ENCODE measurements at regions not wholly inside any gene's neighbourhood (a gene's known extent, or its start where the extent isn't known, plus 50 kb on each side); places are given as distances from the start of the nearest gene placed in this dataset.
"Not testable (repeated sequence)": the region's sequence is repeated elsewhere in the genome, so short reads cannot be mapped to it uniquely, and the experiment has no call there.

DNA sequence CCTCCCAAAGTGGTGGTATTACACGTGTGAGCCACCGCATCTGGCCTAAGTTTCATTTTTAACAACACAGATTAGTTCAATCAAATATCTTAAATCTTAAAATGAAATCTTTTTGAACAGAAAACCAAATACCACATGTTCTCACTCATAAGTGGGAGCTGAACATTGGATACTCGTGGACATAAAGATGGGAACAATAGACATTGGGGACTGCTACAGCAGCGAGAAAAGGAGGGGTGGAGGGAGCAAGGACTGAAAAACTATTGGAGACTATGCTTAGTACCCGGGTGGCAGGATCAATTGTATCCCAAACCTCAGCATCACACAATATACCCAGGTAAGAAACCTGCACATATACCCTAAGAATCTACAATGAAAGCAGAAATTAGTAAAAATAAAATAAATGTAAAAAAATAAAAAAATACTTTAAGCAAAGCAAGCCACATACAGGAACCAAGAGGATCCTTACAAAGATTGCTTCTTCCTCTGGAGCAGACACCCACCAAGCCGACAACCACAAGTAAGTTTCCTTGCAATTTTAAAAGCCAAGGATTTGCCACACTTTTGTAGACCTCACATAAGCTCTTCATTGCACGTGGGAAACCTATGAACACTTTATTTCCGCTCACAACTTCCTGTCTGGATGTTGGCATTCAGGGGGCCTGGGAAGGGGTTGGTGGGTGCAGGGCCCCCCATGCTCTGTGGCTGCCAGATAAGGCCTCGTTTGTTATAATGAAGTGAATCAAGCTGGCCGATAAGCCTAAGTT, 147.9 kb downstream of the MYCN start:
- DNase-seq (ENCODE audit: low spot score) (no peak), ATAC-seq (ENCODE audit: insufficient number of reproducible peaks, low FRiP score, low read depth) (no peak)
- H3K27me3 ChIP-seq (replicated peaks; ENCODE audit: insufficient read depth) = no peaks in the 10 kb centered on the region
- H3K4me3 ChIP-seq = no peak overlapping the region
- H3K4me1 ChIP-seq (ENCODE audit: control insufficient read depth in 1 of 2, low read depth in 2 of 2) = no peaks in the 10 kb centered on the region
- H3K9me3 ChIP-seq = no peaks in the 10 kb centered on the region
- no peaks in the 10 kb centered on the region for H3K36me3 ChIP-seq
- TF ChIP-seq, protein P1, sequence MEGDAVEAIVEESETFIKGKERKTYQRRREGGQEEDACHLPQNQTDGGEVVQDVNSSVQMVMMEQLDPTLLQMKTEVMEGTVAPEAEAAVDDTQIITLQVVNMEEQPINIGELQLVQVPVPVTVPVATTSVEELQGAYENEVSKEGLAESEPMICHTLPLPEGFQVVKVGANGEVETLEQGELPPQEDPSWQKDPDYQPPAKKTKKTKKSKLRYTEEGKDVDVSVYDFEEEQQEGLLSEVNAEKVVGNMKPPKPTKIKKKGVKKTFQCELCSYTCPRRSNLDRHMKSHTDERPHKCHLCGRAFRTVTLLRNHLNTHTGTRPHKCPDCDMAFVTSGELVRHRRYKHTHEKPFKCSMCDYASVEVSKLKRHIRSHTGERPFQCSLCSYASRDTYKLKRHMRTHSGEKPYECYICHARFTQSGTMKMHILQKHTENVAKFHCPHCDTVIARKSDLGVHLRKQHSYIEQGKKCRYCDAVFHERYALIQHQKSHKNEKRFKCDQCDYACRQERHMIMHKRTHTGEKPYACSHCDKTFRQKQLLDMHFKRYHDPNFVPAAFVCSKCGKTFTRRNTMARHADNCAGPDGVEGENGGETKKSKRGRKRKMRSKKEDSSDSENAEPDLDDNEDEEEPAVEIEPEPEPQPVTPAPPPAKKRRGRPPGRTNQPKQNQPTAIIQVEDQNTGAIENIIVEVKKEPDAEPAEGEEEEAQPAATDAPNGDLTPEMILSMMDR (IDR thresholded peaks at IDR 0.05) = no peak
- no peak overlapping the region for H3K27ac ChIP-seq

DNA sequence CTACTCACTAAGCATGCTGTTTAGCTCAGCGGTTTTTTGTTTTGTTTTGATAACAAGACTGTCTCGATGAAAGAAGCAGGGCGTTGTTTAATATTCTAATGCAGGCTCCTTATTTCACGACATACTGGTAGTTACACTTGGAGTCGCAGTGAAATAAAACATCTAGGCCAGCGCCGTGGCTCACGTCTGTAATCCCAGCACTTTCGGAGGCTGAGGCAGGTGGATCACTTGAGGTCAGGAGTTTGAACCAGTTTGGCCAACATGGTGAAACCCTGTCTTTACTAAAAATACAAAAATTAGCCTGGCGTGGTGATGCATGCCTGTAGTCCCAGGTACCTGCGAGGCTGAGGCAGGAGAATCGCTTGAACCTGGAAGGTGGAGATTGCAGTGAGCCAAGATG, 145.8 kb downstream of the MYCN start:
- ATAC-seq (ENCODE audit: insufficient number of reproducible peaks, low FRiP score, low read depth) = not testable (repeated sequence)

DNA sequence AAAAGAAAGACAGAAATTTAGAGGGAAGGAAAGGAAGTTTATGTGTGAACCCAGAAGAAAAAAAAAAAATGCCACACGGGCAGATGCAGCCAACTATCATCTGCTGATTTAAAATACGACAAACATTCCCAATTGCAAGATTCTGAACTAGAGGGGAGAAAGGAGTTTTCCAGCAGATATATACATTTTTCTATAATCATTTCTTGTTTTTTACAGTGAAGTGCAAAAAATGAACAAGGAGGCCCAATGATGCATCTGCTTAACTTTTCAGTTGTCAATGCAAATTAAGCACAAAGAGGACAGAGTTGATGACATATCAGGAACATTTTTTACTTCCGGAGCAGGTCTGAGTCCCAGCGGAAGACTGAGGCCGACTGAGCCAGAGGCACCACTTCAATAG, 144.7 kb downstream of the MYCN start:
- ATAC-seq (ENCODE audit: insufficient number of reproducible peaks, low FRiP score, low read depth) (no peak), DNase-seq (ENCODE audit: low spot score) (no peak)
- H3K9me3 ChIP-seq = no peaks in the 10 kb centered on the region
- H3K27ac ChIP-seq = no peak overlapping the region
- no peak overlapping the region for H3K4me3 ChIP-seq
- H3K4me1 ChIP-seq (ENCODE audit: control insufficient read depth in 1 of 2, low read depth in 2 of 2) = no peaks in the 10 kb centered on the region
- H3K36me3 ChIP-seq = no peaks in the 10 kb centered on the region
- TF ChIP-seq, protein P1 (IDR thresholded peaks at IDR 0.05) = no peak
- no peaks in the 10 kb centered on the region for H3K27me3 ChIP-seq (replicated peaks; ENCODE audit: insufficient read depth)

More for the DNA sequence above, 145.8 kb downstream of the MYCN start:
- DNase-seq (ENCODE audit: low spot score); H3K27me3 ChIP-seq (replicated peaks; ENCODE audit: insufficient read depth); H3K9me3 ChIP-seq; H3K4me1 ChIP-seq (ENCODE audit: control insufficient read depth in 1 of 2, low read depth in 2 of 2); H3K36me3 ChIP-seq; H3K27ac ChIP-seq; H3K4me3 ChIP-seq: not testable (repeated sequence)

DNA sequence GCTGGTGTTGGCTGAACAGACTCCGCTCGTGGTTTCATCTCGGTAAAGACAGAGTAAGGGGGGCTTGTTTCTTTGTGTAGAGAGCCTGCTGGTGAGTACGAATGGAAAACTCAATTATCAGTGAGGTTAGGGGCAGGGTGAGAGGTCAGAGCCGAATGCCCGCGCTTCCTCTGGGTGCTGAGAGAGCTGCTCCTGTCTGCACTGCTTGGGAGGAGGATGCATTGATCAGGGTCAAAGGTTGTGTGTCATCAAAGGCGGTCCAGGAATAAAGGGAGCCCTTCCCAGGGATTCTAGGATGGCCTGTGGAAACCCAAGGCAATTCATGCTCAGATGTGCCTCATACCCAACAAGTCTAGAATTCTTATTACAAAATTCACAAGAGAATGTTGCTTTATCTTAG, 143.9 kb downstream of the MYCN start:
- Histone ChIP-seq H3K36me3 (no peaks in the 10 kb centered on the region), H3K4me3 (no peak overlapping the region), H3K27ac (no peak overlapping the region), H3K27me3 (replicated peaks; ENCODE audit: insufficient read depth) (no peaks in the 10 kb centered on the region), H3K4me1 (ENCODE audit: control insufficient read depth in 1 of 2, low read depth in 2 of 2) (no peaks in the 10 kb centered on the region), H3K9me3 (no peaks in the 10 kb centered on the region)
- TF ChIP-seq, protein P1 (IDR thresholded peaks at IDR 0.05) = no peak
- ATAC-seq (ENCODE audit: insufficient number of reproducible peaks, low FRiP score, low read depth) (no peak), DNase-seq (ENCODE audit: low spot score) (no peak)

DNA sequence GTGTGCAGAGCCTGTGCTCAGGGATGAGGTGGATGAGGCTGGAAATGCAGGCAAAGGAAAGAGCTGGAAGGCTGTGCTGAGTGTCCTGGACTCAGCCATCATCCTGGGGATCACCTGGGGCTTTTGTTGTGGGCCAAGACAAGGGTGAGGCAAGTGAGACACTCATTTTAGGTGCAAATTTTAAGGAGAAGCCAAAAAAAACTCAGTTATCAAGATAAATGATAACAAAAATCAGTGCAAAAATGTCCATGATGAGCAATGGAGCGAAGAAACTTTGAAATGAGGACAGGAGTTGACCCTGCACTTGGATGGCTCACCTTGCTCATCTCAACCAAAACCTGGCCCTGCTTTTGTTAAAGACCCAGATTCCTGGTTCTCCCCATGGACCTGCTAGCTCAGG, 141.9 kb downstream of the MYCN start:
- H3K36me3 ChIP-seq = no peaks in the 10 kb centered on the region
- TF ChIP-seq, protein P1 (IDR thresholded peaks at IDR 0.05) = no peak
- no peaks in the 10 kb centered on the region for H3K9me3 ChIP-seq
- no peak overlapping the region for H3K27ac ChIP-seq
- DNase-seq (ENCODE audit: low spot score) (no peak), ATAC-seq (ENCODE audit: insufficient number of reproducible peaks, low FRiP score, low read depth) (no peak)
- H3K27me3 ChIP-seq (replicated peaks; ENCODE audit: insufficient read depth) = no peaks in the 10 kb centered on the region
- H3K4me3 ChIP-seq = no peak overlapping the region
- no peaks in the 10 kb centered on the region for H3K4me1 ChIP-seq (ENCODE audit: control insufficient read depth in 1 of 2, low read depth in 2 of 2)
